Skeletal muscle cell (primary cell): ENCODE measurements at regions not wholly inside any gene's neighbourhood (a gene's known extent, or its start where the extent isn't known, plus 50 kb on each side); places are given as distances from the start of the nearest gene placed in this dataset.
"Not testable (repeated sequence)": the region's sequence is repeated elsewhere in the genome, so short reads cannot be mapped to it uniquely, and the experiment has no call there.

Experiments used
- DNase-seq: peaks from one replicate; pipeline ENCODE4 v3.0.0-alpha.2; 2010; ENCODE audit warnings: low read depth
- H3K4me3 ChIP-seq: 2 replicates; pipeline ENCODE4 v1.5.1; 2011; ENCODE audit warnings: low read depth, mild to moderate bottlenecking, control low read depth, low read length, moderate library complexity

- DNase-seq: no peak
These were observed 315.2 kb downstream of the TMX3 start for GRCh38 chr18:68399721-68400120.

GRCh38 chr18:68397241-68398035, 317.5 kb downstream of the TMX3 start:
- H3K4me3 ChIP-seq: no peak overlapping the region
- no peak for DNase-seq

More at GRCh38 chr18:68399721-68400120, 315.2 kb downstream of the TMX3 start:
- no peak overlapping the region for H3K4me3 ChIP-seq

GRCh38 chr18:68394705-68395104, 320.2 kb downstream of the TMX3 start:
- H3K4me3 ChIP-seq: no peak overlapping the region
- DNase-seq: no peak

GRCh38 chr18:68391801-68392200, 323.1 kb downstream of the TMX3 start:
- H3K4me3 ChIP-seq: no peak overlapping the region
- DNase-seq: no peak

- H3K4me3 ChIP-seq: no peak overlapping the region
- no peak for DNase-seq
These were observed 327.7 kb downstream of the TMX3 start for GRCh38 chr18:68387246-68387645.

- DNase-seq, H3K4me3 ChIP-seq: not testable (repeated sequence)
These were observed 330.9 kb downstream of the TMX3 start for GRCh38 chr18:68383979-68384378.

GRCh38 chr18:68376926-68377325, 338.0 kb downstream of the TMX3 start:
- H3K4me3 ChIP-seq: no peak overlapping the region
- no peak for DNase-seq

- H3K4me3 ChIP-seq: no peak overlapping the region
- DNase-seq: no peak
These were observed 352.0 kb downstream of the TMX3 start for GRCh38 chr18:68362907-68363306.

GRCh38 chr18:68355637-68356036, 359.3 kb downstream of the TMX3 start:
- DNase-seq: no peak
- no peak overlapping the region for H3K4me3 ChIP-seq

- no peak for DNase-seq
These were observed 360.7 kb downstream of the TMX3 start for GRCh38 chr18:68354176-68354575.

GRCh38 chr18:68342039-68342659, 372.8 kb downstream of the TMX3 start:
- no peak for DNase-seq
- no peak overlapping the region for H3K4me3 ChIP-seq

More at GRCh38 chr18:68354176-68354575, 360.7 kb downstream of the TMX3 start:
- H3K4me3 ChIP-seq: no peak overlapping the region

- no peak overlapping the region for H3K4me3 ChIP-seq
- no peak for DNase-seq
These were observed 374.3 kb downstream of the TMX3 start for GRCh38 chr18:68340606-68341005.

- no peak for DNase-seq
These were observed 384.2 kb downstream of the TMX3 start for GRCh38 chr18:68330658-68331057.

GRCh38 chr18:68323921-68324320, 391.0 kb downstream of the TMX3 start:
- H3K4me3 ChIP-seq: no peak overlapping the region
- DNase-seq: no peak

More at GRCh38 chr18:68330658-68331057, 384.2 kb downstream of the TMX3 start:
- no peak overlapping the region for H3K4me3 ChIP-seq

GRCh38 chr18:68316636-68317035, 398.3 kb downstream of the TMX3 start:
- H3K4me3 ChIP-seq: peak overlapping the region; percentile 13
- DNase-seq: peak; percentile 2

GRCh38 chr18:68314403-68314802, 400.5 kb downstream of the TMX3 start:
- peak; percentile 8 for DNase-seq
- H3K4me3 ChIP-seq: no peak overlapping the region

GRCh38 chr18:68301441-68301840, 413.5 kb downstream of the TMX3 start:
- DNase-seq: no peak
- no peak overlapping the region for H3K4me3 ChIP-seq

- DNase-seq: no peak
- H3K4me3 ChIP-seq: no peak overlapping the region
These were observed 415.0 kb downstream of the TMX3 start for GRCh38 chr18:68299906-68300305.

GRCh38 chr18:68298330-68298729, 416.6 kb downstream of the TMX3 start:
- H3K4me3 ChIP-seq: no peak overlapping the region
- no peak for DNase-seq

- no peak overlapping the region for H3K4me3 ChIP-seq
- DNase-seq: no peak
These were observed 426.5 kb downstream of the TMX3 start for GRCh38 chr18:68288408-68288807.

GRCh38 chr18:68284236-68284780, 430.6 kb downstream of the TMX3 start:
- no peak overlapping the region for H3K4me3 ChIP-seq
- DNase-seq: no peak
